ES-I3 (cell line): ENCODE measurements at regions not wholly inside any gene's neighbourhood (a gene's known extent, or its start where the extent isn't known, plus 50 kb on each side); places are given as distances from the start of the nearest gene placed in this dataset.

Experiments used
- H3K36me3 ChIP-seq: 2 replicates; pipeline ENCODE4 v1.6.1; 2013; ENCODE audit warnings: mild to moderate bottlenecking, low read length, control low read depth, moderate library complexity; ENCODE audit not compliant: insufficient read depth
- H3K4me1 ChIP-seq: 2 replicates; pipeline ENCODE4 v1.6.1; 2013; ENCODE audit warnings: mild to moderate bottlenecking, control low read depth, low read length; ENCODE audit not compliant: insufficient read depth
- H3K9ac ChIP-seq: 2 replicates; pipeline ENCODE4 v1.6.1; 2013; ENCODE audit warnings: low read depth, mild to moderate bottlenecking, low read length, moderate library complexity
- H3K9me3 ChIP-seq: 2 replicates; pipeline ENCODE4 v1.6.1; 2013; ENCODE audit warnings: mild to moderate bottlenecking, low read length, moderate library complexity; ENCODE audit not compliant: control insufficient read depth, insufficient read depth

DNA sequence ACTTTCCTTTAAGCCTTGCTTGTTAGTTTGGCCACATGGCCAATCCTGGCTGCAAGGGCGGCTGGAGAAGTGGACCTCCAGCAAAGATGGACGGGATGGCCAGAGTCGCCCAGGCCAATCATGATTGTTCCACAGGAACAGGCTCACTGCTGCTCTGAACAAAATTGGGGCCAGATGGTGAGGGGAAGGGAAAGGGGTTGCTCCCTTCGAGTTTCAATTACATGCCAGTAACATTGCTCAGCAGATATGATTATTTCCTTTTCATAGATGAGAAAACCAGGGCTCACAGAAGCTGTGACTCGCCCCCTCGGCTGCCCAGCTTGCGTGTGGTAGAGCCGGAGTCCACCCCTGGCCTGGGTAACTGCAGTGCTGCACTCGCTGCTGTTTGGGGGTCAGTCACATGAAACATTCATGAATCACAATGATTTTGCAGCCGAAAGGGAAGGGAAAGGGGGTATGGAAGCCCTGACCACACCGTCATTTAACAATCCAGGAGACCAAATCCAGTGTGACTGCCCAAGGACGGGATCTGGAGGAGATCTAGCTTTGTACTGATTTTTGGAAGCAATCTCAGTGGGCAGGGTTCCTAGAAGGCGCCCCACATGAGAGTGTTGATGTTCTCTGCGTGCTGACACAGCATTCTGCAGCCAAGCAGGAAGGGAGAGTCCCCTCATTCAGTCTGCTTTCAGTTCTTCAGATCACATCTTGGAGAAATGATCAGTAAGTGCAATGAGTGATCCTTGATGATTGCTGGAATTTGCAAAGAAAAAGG, 77.3 kb upstream of the MSX1 start:
- Histone ChIP-seq H3K4me1 (no peaks in the 10 kb centered on the region; the same call in 1 of the 2 replicates), H3K9me3 (no peaks in the 10 kb centered on the region; the same call in 1 of the 2 replicates), H3K9ac (no peak overlapping the region), H3K36me3 (no peaks in the 10 kb centered on the region)

- Histone ChIP-seq H3K9ac (no peak overlapping the region), H3K9me3 (no peaks in the 10 kb centered on the region)
Measured at GRCh38 chr4:4780729-4781244, 78.7 kb upstream of the MSX1 start.

GRCh38 chr4:4779486-4779885, 80.0 kb upstream of the MSX1 start:
- H3K4me1 ChIP-seq = no peaks in the 10 kb centered on the region; the same call in 1 of the 2 replicates
- no peak overlapping the region for H3K9ac ChIP-seq
- no peaks in the 10 kb centered on the region for H3K36me3 ChIP-seq
- H3K9me3 ChIP-seq = no peaks in the 10 kb centered on the region

More at GRCh38 chr4:4780729-4781244, 78.7 kb upstream of the MSX1 start:
- Histone ChIP-seq H3K4me1 (no peaks in the 10 kb centered on the region; the same call in 1 of the 2 replicates), H3K36me3 (no peaks in the 10 kb centered on the region)

- no peaks in the 10 kb centered on the region for H3K36me3 ChIP-seq
- H3K9me3 ChIP-seq = no peaks in the 10 kb centered on the region
- no peak overlapping the region for H3K9ac ChIP-seq
- no peaks in the 10 kb centered on the region; the same call in 1 of the 2 replicates for H3K4me1 ChIP-seq
Measured at GRCh38 chr4:4779054-4779453, 80.4 kb upstream of the MSX1 start.

- Histone ChIP-seq H3K4me1 (no peaks in the 10 kb centered on the region; the same call in 1 of the 2 replicates), H3K36me3 (no peaks in the 10 kb centered on the region), H3K9ac (no peak overlapping the region), H3K9me3 (no peaks in the 10 kb centered on the region)
Measured at GRCh38 chr4:4778554-4778953, 80.9 kb upstream of the MSX1 start.

GRCh38 chr4:4776934-4777333, 82.5 kb upstream of the MSX1 start:
- no peak overlapping the region for H3K9ac ChIP-seq
- H3K4me1 ChIP-seq = no peaks in the 10 kb centered on the region; the same call in 1 of the 2 replicates
- H3K36me3 ChIP-seq = no peaks in the 10 kb centered on the region
- H3K9me3 ChIP-seq = no peaks in the 10 kb centered on the region

- H3K9ac ChIP-seq = no peak overlapping the region
- H3K36me3 ChIP-seq = no peaks in the 10 kb centered on the region
- H3K9me3 ChIP-seq = no peaks in the 10 kb centered on the region
- H3K4me1 ChIP-seq = no peaks in the 10 kb centered on the region
Measured at GRCh38 chr4:4776335-4776734, 83.1 kb upstream of the MSX1 start.

DNA sequence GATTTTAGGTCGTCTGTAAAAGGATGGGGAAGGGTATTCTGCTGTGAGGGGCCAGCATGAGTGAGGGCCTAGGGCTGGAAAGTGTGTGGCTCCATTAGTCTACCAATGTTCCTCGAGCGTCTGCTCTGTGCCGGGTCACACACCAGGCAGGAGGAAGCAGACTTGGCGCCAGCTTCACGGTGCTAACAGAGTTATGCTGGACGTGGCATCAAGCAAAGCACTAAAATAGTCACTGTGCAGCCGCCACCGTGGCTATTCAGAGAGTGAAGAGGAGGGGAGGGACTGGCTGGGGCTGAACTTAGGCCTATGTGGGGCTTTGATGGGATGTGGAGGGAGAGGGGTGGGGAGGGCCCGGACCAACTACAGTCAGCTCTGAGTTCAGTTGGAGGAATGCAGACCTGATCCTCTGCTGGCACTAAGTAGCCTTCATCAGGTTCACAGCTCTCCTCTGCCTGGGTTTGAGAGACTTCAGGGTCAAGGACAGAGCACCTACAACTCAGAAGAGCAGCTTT, 83.9 kb upstream of the MSX1 start:
- Histone ChIP-seq H3K9ac (no peak overlapping the region), H3K36me3 (no peaks in the 10 kb centered on the region), H3K4me1 (no peaks in the 10 kb centered on the region), H3K9me3 (no peaks in the 10 kb centered on the region)

DNA sequence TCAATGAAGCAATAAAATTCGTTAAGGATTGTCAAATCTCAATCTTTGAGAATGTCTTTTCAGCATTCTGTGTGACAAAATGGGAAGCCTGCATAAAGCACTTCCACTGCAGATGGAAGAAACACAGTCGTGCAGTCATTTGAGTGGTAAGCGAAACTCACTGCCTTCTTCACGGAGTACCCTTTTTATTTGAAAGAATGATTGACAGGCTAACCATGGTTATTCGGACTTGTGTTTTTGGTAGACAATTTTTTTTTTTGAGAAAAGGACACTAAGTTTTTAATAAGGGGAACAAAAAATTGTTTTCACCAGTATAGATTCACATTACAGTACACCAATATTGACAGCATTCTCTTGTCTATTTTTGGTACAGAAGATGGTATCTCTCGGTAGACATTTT, 86.9 kb upstream of the MSX1 start:
- H3K9ac ChIP-seq = no peak overlapping the region
- H3K4me1 ChIP-seq = no peaks in the 10 kb centered on the region
- H3K9me3 ChIP-seq = no peaks in the 10 kb centered on the region
- H3K36me3 ChIP-seq = no peaks in the 10 kb centered on the region

DNA sequence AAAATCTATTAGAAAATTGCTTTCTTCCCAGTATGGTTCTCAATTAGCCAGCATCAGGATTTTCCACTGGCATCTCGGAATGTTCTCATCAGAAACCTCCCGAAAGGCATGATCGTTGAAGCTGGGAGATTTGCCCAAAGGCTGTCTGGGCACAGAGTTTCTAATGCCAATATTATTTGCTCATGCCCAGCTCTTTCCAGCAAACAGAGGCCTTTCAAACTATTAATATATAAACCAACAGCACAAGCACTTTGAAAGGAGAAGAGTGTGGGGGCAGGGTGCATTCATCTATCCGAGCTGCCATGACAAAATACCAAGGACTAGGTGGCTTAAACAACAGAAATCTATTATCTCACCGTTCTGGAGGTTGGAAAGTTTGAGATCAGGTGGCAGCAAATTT, 88.3 kb upstream of the MSX1 start:
- peaks cover 3% of the 10 kb centered on the region; the same call in 1 of the 2 replicates for H3K4me1 ChIP-seq

DNA sequence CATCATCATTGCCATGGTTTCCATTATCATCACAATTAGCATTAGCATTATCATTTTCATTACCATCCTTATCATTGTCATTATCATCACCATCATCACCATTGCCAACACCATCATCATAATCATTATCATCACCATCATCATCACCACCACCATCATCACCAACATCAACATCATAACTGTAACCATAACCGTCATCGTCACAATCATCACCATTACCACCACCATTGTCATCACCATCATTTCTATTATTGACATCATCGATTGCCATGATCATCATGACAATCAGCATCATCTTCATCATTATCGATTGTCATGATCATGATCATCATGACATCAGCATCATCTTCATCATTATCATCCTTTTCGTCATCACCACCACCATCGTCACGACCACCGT, 88.9 kb upstream of the MSX1 start:
- H3K9ac ChIP-seq = no peak overlapping the region
- no peaks in the 10 kb centered on the region for H3K36me3 ChIP-seq
- H3K9me3 ChIP-seq = no peaks in the 10 kb centered on the region
- peaks cover 7% of the 10 kb centered on the region; the same call in 1 of the 2 replicates for H3K4me1 ChIP-seq

More for the DNA sequence above, 88.3 kb upstream of the MSX1 start:
- Histone ChIP-seq H3K36me3 (no peaks in the 10 kb centered on the region), H3K9me3 (no peaks in the 10 kb centered on the region), H3K9ac (no peak overlapping the region)

DNA sequence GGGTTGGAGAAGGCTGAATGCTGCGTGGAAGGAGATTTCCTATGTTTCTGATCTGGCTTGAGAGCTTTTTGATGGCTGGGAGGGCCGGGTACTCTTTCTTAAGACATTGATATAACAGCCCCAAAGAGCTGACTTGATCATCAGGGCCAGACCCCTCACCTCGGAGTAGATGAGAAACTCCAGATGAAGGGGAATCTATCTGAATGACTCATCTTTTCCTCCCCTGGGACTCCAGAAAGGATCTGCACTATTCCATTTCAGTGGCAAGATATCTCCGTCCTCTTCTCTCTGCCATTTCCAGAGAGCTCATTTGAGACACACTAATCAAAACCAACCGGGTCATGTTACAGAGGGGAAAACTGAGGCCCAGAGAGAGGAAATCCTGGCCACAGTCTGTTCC, 92.9 kb upstream of the MSX1 start:
- peaks cover 29% of the 10 kb centered on the region for H3K4me1 ChIP-seq
- H3K36me3 ChIP-seq = no peaks in the 10 kb centered on the region
- no peaks in the 10 kb centered on the region for H3K9me3 ChIP-seq
- H3K9ac ChIP-seq = no peak overlapping the region

- Histone ChIP-seq H3K36me3 (no peaks in the 10 kb centered on the region), H3K9ac (no peak overlapping the region), H3K4me1 (peaks cover 36% of the 10 kb centered on the region), H3K9me3 (no peaks in the 10 kb centered on the region)
Measured at GRCh38 chr4:4765811-4766210, 93.7 kb upstream of the MSX1 start.

DNA sequence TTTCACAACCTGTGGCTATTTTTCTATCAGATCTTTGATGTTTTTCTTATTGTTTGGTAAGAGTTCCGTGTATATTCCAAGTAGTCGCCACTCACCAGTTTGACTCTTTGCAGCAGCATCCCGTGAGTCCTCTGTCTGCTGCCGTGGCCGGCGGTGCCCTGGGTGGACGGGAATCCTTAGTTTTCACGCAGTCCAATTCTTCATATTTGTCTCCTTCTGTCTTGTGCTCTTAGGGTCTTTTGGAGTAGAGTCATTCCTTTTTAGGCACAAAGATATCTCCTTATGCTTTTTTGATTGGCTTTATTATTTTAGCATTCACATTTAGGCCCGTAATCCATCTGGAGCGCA, 94.9 kb upstream of the MSX1 start:
- Histone ChIP-seq H3K9ac (no peak overlapping the region), H3K9me3 (no peaks in the 10 kb centered on the region), H3K36me3 (no peaks in the 10 kb centered on the region), H3K4me1 (peaks cover 38% of the 10 kb centered on the region)
